ENCODE measurements at regions not wholly inside any gene's neighbourhood (a gene's known extent, or its start where the extent isn't known, plus 50 kb on each side); places are given as distances from the start of the nearest gene placed in this dataset.

DNA sequence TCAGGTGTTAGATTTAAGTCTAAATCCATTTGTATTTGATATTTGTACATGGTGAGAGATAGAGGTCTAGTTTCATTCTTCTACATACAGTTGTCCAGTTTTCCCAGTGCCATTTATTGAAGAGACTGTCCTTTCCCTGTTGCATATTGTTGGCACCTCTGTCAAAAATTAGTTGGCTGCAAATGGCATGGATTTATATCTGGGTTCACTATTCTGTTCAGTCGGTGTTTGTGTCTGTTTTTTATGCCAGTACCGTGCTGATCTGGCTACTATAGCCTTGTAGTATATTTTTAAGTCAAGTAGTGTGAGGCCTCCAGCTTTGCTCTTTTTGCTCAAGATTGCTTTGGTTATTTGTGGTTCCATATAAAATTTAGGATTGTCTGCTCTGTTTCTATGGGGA lies 176.2 kb upstream of the DMRT1 start:
- no peak for DNase-seq (ENCODE audit: low read depth in 2 of 3, low spot score in 1 of 3)

DNA sequence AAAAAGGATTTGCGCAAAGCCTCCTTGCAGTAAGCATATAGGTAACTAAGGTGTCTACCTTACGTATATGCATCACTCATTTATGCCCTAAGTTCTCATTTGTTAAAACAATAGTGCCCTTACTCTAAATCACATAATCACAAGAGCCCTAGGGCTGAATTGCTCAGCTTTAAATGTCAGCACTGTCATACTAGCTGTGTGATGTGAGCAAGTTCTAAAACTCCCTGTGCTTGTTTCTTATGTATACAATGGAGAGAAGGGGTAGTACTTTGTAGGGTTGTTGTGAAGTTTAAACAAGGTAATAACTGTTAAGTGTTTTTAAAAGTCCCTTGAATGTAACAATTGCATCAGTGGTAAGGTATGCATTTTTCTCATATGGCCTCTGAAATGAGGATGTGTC lies 169.5 kb upstream of the DMRT1 start:
- DNase-seq (ENCODE audit: low read depth in 2 of 3, low spot score in 1 of 3) = no peak

DNA sequence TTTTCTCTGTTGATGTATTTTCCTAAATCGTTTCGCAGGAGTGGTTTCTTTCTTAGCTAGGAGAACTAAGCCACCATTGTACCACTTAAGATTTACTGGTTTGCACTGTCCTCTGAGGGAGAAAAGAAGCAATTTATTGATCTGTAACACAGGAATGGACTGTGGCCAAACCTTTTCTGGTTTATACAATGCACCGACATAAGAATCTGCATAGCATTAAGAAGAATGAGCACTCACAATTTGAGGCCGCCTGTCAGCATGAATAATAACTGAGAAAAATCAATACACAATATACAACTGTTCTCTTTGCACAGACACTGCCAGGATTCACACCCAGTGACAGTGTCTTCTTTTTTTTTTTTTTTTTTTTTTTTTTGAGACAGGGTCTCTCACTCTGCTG lies 168.6 kb upstream of the DMRT1 start:
- DNase-seq (ENCODE audit: low read depth in 2 of 3, low spot score in 1 of 3) = no peak

GRCh38 chr9:673264-673965 lies 168.1 kb upstream of the DMRT1 start:
- no peak for DNase-seq (ENCODE audit: low read depth in 2 of 3, low spot score in 1 of 3)

- no peak for DNase-seq (ENCODE audit: low read depth in 2 of 3, low spot score in 1 of 3)
Measured at GRCh38 chr9:673966-674526, 167.5 kb upstream of the DMRT1 start.

DNA sequence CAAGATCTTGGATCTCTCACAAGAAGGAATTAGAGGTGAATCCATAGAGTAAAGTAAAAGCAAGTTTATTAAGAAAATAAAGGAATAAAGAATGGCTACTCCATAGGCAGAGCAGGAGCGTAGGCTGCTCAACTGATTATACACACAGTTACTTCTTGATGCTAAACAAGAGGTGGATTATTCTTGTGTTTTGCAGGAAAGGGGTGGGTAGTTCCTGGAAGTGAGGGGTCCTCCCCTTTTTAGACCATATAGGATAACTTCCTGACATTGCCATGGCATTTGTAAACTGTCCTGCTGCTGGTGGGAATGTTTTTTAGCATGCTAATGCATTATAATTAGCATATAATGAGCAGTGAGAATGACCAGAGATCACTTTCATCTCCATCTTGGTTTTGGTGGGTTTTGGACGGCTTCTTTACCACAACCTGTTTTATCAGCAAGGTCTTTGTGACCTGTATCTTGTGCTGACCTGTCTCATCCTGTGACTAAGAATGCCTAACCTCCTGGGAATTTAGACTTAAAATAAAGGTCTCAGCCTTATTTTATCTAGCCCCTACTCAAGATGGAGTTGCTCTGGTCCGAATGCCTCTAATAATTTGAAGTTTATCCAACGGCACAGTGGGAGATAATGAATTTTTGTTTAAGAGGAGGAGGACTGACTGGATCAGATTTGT lies 165.7 kb upstream of the DMRT1 start:
- no peak for DNase-seq (ENCODE audit: low read depth in 2 of 3, low spot score in 1 of 3)

GRCh38 chr9:676780-677438 lies 164.6 kb upstream of the DMRT1 start:
- DNase-seq (ENCODE audit: low read depth in 2 of 3, low spot score in 1 of 3) = no peak

DNA sequence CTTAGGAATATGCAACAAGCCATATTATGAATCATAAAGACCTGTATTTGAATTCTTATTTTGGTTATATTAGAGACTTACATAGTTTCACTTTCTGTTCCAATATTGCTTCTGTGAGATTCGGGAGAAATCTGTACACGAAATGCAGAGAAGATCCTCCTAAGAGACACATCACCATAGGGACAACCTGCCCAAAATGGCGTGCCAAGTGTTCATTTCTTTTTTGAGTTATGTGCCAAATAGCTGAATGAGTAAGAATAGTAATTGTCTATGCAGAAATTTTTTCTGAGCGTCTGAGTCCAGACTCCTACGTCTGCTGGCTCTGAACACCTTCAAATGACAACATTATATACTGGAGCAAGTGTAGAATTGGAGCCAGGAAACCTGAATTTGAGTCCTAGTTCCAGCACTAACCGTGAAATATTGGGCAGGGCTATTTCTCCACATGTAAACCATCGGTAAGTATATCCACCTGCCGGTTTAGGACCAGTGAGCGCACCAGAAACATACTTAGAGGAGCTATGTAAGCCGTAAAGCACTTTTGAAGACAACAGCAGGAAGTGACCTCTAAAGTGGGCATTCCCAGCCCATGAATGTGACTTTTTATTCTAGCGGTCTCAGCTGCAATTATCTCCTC lies 163.9 kb upstream of the DMRT1 start:
- no peak for DNase-seq (ENCODE audit: low read depth in 2 of 3, low spot score in 1 of 3)

DNA sequence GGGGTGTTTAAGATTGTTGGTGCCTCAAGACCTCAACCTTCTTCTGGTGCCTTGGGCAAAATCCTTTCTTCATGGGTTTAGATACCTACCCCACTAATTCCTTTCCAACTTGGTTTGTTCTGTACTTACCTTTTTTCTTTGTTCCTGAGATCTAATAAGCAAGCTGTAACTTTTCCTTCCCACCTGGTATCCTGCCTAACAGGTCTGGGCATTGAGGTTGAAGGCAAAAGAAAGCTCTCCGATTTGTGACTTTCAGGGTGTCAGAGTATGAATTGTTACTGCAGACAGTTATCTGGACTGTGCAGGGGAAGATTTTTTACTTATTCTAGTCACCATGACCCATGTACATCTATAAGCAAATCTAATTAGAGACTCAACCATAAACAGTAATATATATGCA lies 162.6 kb upstream of the DMRT1 start:
- no peak for DNase-seq (ENCODE audit: low read depth in 2 of 3, low spot score in 1 of 3)

DNA sequence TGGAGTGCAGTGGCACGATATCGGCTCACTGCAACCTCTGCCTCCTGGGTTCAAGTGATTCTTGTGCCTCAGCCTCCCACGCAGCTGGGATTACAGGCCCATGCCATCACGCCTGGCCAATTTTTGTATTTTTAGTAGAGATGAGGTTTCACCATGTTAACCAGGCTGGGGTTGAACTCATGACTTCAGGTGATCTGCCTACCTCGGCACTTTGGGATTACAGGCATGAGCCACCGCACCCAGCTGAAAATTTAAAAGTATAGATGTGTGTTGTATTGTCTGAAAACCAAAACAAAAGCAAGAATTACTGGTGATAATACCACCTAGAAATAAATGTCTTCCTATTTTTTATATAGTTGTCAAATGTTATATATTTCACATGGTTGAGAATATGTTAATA lies 162.0 kb upstream of the DMRT1 start:
- DNase-seq (ENCODE audit: low read depth in 2 of 3, low spot score in 1 of 3) = no peak

DNA sequence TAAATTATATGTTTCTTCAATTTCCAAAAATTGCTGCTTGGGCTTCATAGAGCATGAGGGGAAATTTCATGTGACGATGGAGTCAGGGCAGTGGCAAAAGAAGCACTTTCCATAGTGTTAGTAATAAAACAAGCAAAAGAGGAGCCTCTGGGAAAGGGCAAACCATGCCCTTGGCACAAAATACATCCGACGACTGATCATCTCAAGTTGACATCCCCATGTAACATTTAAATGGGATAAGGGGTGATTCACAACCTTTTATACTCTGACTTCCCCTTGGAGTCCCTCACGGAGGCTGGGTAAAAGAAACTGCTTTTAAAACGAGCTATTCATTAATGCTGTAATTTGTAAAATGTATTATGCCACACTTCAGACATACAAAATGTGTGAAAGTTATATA lies 161.4 kb upstream of the DMRT1 start:
- no peak for DNase-seq (ENCODE audit: low read depth in 2 of 3, low spot score in 1 of 3)

- no peak for DNase-seq (ENCODE audit: low read depth in 2 of 3, low spot score in 1 of 3)
Measured at GRCh38 chr9:682633-683508, 158.6 kb upstream of the DMRT1 start.

DNA sequence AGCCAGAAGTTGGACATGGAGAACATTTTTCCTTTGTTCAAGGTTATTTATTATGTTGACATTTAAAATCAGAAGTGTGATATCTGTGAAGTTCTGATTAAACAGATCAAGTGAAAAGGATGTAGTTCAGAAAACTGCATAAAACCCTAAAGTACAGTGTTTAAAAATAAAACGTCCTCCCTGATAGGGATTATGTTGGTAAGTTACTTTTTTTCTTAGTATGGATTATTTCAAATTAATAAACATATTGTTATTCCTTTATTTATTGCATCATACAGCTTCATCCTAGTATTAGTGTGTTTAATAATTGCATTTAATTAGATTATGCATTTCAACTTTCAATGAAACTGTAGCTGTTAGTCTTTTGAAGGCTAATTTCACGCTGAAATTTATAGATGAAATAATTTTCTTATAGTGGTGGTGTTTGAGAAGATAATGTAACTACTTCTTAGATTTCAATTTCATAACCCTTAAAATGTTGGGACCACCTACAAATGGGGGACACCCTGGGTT lies 157.9 kb upstream of the DMRT1 start:
- DNase-seq (ENCODE audit: low read depth in 2 of 3, low spot score in 1 of 3) = no peak

DNA sequence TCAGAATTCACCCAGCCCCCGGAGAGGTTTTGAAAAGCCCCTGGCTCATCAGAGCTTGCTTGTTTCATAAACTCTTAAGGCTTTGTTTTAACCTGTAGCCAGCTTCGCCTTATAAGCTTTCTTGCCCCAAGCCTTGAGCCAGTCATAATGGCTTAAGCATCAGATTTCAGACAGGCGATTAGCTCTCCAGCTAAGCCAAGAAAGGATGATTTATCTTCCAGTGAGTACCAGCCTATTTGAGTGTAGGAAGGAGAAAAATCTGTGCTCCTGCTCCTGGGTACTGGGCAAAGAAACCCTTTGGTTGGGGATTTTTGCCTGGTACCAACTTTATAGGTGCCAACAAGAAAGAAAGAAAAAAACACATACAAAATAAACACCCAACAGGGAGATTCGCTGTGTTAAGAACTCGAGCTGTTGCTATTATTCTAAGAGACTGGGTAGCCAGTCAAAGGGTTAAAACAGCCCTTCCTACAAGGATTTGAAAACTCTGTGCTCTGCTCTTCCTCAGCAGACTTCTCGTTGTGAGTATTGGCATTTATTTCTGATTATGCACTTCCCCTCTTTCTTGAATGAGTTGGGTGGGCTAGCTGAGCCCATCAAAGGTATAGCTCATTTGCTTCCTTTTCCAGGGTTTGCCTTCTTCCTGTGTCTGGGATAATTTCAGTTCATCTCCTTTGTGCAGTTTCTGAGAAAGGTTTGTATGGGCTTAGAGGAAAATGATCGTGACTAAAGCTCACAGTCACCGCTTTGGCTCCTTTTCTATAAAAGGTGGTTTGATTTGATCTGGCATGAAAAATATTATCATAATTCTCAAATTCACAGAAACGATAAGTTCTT lies 157.2 kb upstream of the DMRT1 start:
- no peak for DNase-seq (ENCODE audit: low read depth in 2 of 3, low spot score in 1 of 3)

- DNase-seq (ENCODE audit: low read depth in 2 of 3, low spot score in 1 of 3) = no peak
Measured at GRCh38 chr9:684941-685340, 156.6 kb upstream of the DMRT1 start.

DNA sequence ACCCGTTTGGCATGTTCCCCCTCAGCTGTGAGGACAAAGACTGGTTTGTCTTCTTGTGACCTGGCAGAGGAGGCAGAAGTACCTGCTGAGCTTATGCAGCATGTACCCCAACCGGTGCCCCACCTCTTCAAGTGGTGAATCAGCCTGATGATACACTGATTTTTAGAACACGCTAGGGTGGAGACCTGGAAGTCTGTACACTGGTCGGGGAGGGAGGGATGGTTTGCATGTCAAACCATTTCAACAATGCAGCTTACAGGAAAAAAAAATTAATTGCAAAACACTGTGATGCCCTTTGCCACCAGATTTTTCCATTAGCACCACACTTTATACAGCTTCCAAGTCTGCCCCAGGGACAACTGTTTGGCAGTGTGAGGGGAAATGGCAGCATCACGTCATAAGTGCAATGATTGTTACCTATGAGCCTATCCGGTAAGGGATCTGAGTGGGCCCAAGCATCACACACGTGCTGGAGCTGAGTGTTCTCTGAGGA lies 155.1 kb upstream of the DMRT1 start:
- DNase-seq (ENCODE audit: low read depth in 2 of 3, low spot score in 1 of 3) = no peak

DNA sequence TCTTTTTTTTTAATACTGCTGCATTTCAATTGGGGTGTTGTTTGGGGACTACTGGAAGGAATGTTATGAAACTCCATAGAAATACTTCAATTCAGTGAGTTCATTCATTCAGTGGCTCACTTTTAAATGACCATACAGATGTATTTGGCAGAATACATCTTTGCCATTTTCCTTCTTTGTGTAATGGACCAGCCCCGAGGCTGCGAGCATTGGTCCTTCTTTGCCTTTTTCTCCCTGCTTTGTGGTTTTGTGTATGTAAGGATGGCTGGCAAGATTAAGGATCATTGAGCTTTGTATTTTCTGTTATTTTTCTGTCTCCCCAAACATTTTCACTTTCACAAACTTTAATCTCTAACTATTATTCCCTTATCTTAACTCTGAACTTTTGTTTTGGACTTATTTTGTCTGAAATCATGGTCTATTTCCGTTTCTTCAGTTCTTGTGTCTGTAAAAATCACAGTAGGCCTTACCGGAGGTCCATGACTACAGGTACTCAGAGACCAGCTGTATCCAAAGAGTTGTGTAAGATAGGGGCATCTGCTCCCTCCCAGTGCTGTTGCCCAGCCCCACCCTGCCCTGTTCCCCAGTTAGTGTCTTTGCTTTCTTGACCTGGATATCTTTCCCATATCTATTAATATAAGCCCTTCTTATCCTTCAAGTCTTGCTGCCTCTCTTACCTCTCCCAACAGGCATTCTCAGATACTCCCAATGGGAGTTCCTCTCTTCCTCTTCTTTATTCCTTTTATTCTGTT lies 154.3 kb upstream of the DMRT1 start:
- no peak for DNase-seq (ENCODE audit: low read depth in 2 of 3, low spot score in 1 of 3)

GRCh38 chr9:687994-688393 lies 153.5 kb upstream of the DMRT1 start:
- no peak for DNase-seq (ENCODE audit: low read depth in 2 of 3, low spot score in 1 of 3)
